ENCODE measurements at regions not wholly inside any gene's neighbourhood (a gene's known extent, or its start where the extent isn't known, plus 50 kb on each side); places are given as distances from the start of the nearest gene placed in this dataset.

GRCh38 chr13:54965881-54966280, 1937.3 kb downstream of the OLFM4 start:
- Histone ChIP-seq H3K4me3 (no peak overlapping the region), H3K9ac (ENCODE audit: insufficient read depth in 1 of 2, low read length in 2 of 2) (no peak overlapping the region), H3K27me3 (ENCODE audit: control insufficient read depth in 3 of 3, insufficient read depth in 3 of 3, low read length in 2 of 3) (no peaks in the 10 kb centered on the region), H3K4me1 (ENCODE audit: control insufficient read depth in 5 of 5, insufficient read depth in 5 of 5, low read length in 5 of 5) (no peaks in the 10 kb centered on the region), H3K36me3 (ENCODE audit: control insufficient read depth in 4 of 4, insufficient read depth in 4 of 4, low read length in 4 of 4) (no peaks in the 10 kb centered on the region), H3K9me3 (ENCODE audit: control insufficient read depth in 4 of 4, insufficient read depth in 3 of 4, low read length in 3 of 4) (peaks cover 0 to 10% (median 0%) of the 10 kb centered on the region in 4 donors), H3K27ac (ENCODE audit: low read depth in 1 of 2, low read length in 1 of 2) (no peak overlapping the region)
- WGBS, 2 donors: 72 to 81% methylated on average over 2 of the region's 2 CpGs
- TF ChIP-seq CTCF (IDR thresholded peaks at IDR 0.05; ENCODE audit: control extremely low read depth, extremely low read depth): no peak
- no peak for ATAC-seq (ENCODE audit: insufficient read depth, low FRiP score)
- DNase-seq: no peak

DNA sequence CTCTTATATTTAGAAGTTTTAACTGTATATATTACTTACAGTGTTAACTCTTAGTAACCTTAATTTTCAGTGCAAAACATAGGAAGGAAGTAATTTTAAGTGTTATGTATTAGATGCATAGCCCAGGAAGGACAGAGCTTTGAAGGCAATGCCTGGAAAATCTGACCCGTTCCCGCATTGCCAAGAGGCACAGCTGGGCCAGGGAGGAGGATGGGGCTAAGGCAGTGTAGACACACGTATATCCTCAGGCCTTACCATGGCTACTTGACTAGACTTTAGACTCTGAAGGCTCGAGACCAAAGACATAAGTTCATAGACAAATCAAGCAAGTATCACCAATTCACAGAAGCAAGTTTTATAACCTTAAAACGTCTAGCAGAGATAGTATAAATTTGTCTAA, 1944.2 kb downstream of the OLFM4 start:
- DNase-seq (no peak), ATAC-seq (ENCODE audit: insufficient read depth, low FRiP score) (no peak)
- Histone ChIP-seq H3K27me3 (ENCODE audit: control insufficient read depth in 3 of 3, insufficient read depth in 3 of 3, low read length in 2 of 3) (no peaks in the 10 kb centered on the region), H3K4me3 (no peak overlapping the region), H3K36me3 (ENCODE audit: control insufficient read depth in 4 of 4, insufficient read depth in 4 of 4, low read length in 4 of 4) (no peaks in the 10 kb centered on the region), H3K27ac (ENCODE audit: low read depth in 1 of 2, low read length in 1 of 2) (no peak overlapping the region), H3K9me3 (ENCODE audit: control insufficient read depth in 4 of 4, insufficient read depth in 3 of 4, low read length in 3 of 4) (no peaks in the 10 kb centered on the region), H3K9ac (ENCODE audit: insufficient read depth in 1 of 2, low read length in 2 of 2) (no peak overlapping the region), H3K4me1 (ENCODE audit: control insufficient read depth in 5 of 5, insufficient read depth in 5 of 5, low read length in 5 of 5) (no peaks in the 10 kb centered on the region)
- 57 to 75% methylated on average over 5 of the region's 5 CpGs for WGBS, 2 donors
- TF ChIP-seq CTCF (IDR thresholded peaks at IDR 0.05; ENCODE audit: control extremely low read depth, extremely low read depth): no peak

DNA sequence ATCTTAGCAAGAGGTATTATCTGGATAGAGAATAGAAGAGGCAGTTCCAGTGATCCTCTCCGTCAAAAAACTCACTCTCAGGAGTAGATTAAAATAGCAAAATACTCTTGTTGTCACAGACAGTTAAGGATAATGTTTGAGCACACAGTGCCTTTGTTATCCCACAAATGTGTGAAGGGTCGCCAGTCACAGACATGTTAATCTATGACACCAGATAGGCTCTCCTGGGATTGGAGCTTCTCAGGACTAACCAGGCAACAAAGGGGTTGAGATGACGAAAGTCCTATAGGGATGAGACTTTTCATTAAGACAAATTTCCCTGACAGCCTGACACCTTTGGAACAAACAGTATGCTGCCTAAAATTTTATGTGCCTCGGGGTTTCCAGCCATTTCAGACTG, 1947.1 kb downstream of the OLFM4 start:
- no peak for TF ChIP-seq CTCF (IDR thresholded peaks at IDR 0.05; ENCODE audit: control extremely low read depth, extremely low read depth)
- WGBS, 2 donors: 76 to 84% methylated on average over 4 of the region's 4 CpGs

GRCh38 chr13:54980651-54981050, 1952.0 kb downstream of the OLFM4 start:
- Histone ChIP-seq H3K27ac (ENCODE audit: low read depth in 1 of 2, low read length in 1 of 2) (no peak overlapping the region), H3K9ac (ENCODE audit: insufficient read depth in 1 of 2, low read length in 2 of 2) (no peak overlapping the region), H3K4me3 (no peak overlapping the region), H3K4me1 (ENCODE audit: control insufficient read depth in 5 of 5, insufficient read depth in 5 of 5, low read length in 5 of 5) (no peaks in the 10 kb centered on the region), H3K9me3 (ENCODE audit: control insufficient read depth in 4 of 4, insufficient read depth in 3 of 4, low read length in 3 of 4) (no peaks in the 10 kb centered on the region), H3K27me3 (ENCODE audit: control insufficient read depth in 3 of 3, insufficient read depth in 3 of 3, low read length in 2 of 3) (no peaks in the 10 kb centered on the region), H3K36me3 (ENCODE audit: control insufficient read depth in 4 of 4, insufficient read depth in 4 of 4, low read length in 4 of 4) (no peaks in the 10 kb centered on the region)
- no peak for TF ChIP-seq CTCF (IDR thresholded peaks at IDR 0.05; ENCODE audit: control extremely low read depth, extremely low read depth)
- ATAC-seq (ENCODE audit: insufficient read depth, low FRiP score): no peak
- WGBS, 2 donors: 46 to 49% methylated on average over 3 of the region's 3 CpGs
- DNase-seq: no peak

More for the DNA sequence above, 1947.1 kb downstream of the OLFM4 start:
- no peaks in the 10 kb centered on the region for H3K27me3 ChIP-seq (ENCODE audit: control insufficient read depth in 3 of 3, insufficient read depth in 3 of 3, low read length in 2 of 3)
- no peak overlapping the region for H3K4me3 ChIP-seq
- no peaks in the 10 kb centered on the region for H3K4me1 ChIP-seq (ENCODE audit: control insufficient read depth in 5 of 5, insufficient read depth in 5 of 5, low read length in 5 of 5)
- ATAC-seq (ENCODE audit: insufficient read depth, low FRiP score) (no peak), DNase-seq (no peak)
- H3K9me3 ChIP-seq (ENCODE audit: control insufficient read depth in 4 of 4, insufficient read depth in 3 of 4, low read length in 3 of 4): no peaks in the 10 kb centered on the region
- no peak overlapping the region for H3K9ac ChIP-seq (ENCODE audit: insufficient read depth in 1 of 2, low read length in 2 of 2)
- no peak overlapping the region for H3K27ac ChIP-seq (ENCODE audit: low read depth in 1 of 2, low read length in 1 of 2)
- H3K36me3 ChIP-seq (ENCODE audit: control insufficient read depth in 4 of 4, insufficient read depth in 4 of 4, low read length in 4 of 4): no peaks in the 10 kb centered on the region

Measured in lung (tissue), 11 donors.